Esophagus squamous epithelium (tissue), 5 donors: ENCODE measurements at regions not wholly inside any gene's neighbourhood (a gene's known extent, or its start where the extent isn't known, plus 50 kb on each side); places are given as distances from the start of the nearest gene placed in this dataset.

ENCODE experiments used
- DNase-seq: peaks from one replicate; lab custom pipeline; 2025; lab: John Stamatoyannopoulos, UW
- H3K27ac ChIP-seq, 4 donors: fragments of 200-600 bp; sonication (generic); one replicate each; pipeline ENCODE4 v1.5.1; 2016 to 2019; ENCODE audit warnings: mild to moderate bottlenecking in 1 of 4
- H3K27me3 ChIP-seq, 4 donors: fragments of 200-600 bp; sonication (generic); 1 replicate in 3 of 4; 2 replicates in 1 of 4; pipeline versions ENCODE4 v1.5.1 to v1.6.0; 2017 to 2021; ENCODE audit warnings: antibody characterized with exemption in 1 of 4
- H3K36me3 ChIP-seq, 3 donors: fragments of 200-600 bp; sonication (generic); one replicate each; pipeline ENCODE4 v1.5.1; 2016 to 2019
- H3K4me1 ChIP-seq, 3 donors: fragments of 200-600 bp; sonication (generic); one replicate each; pipeline ENCODE4 v1.5.1; 2017 to 2019
- H3K4me3 ChIP-seq, 4 donors: fragments of 200-600 bp; sonication (generic); 1 replicate in 3 of 4; 2 replicates in 1 of 4; pipeline ENCODE4 v1.5.1; 2016 to 2019; ENCODE audit warnings: mild to moderate bottlenecking in 2 of 4, moderate library complexity in 1 of 4
- H3K9me3 ChIP-seq, 3 donors: fragments of 200-600 bp; sonication (generic); one replicate each; pipeline ENCODE4 v1.5.1; 2016 to 2019
- CTCF ChIP-seq, 6 experiments: fragments of 450-650 bp in 4 of 6; fragments of 200-600 bp in 2 of 6; sonication (generic) in 2 of 6; IDR thresholded peaks; one replicate each; pipeline ENCODE4 v1.5.1; 2016 to 2019; ENCODE audit warnings: antibody characterized with exemption in 6 of 6, mild to moderate bottlenecking in 4 of 6, moderate library complexity in 4 of 6
- POLR2A ChIP-seq, 4 donors: fragments of 450-650 bp; IDR thresholded peaks; one replicate each; pipeline ENCODE4 v1.6.1; 2017; ENCODE audit warnings: antibody characterized with exemption in 4 of 4, mild to moderate bottlenecking in 4 of 4, moderate library complexity in 3 of 4
- WGBS, 2 donors: methylation state at CpG; one replicate each; pipeline ENCODE4 v1.1.5; 2018; 5-methylcytosine and 5-hydroxymethylcytosine counted together
- intact Hi-C: fragments of 100-400 bp; cut with DNase I; formaldehyde crosslinking; loops from one replicate; pipeline ENCODE4 v1.15.0; 2022
- donor health status: DM: yes; HTN: yes; CAD: no.

GRCh38 chr6:165220045-165220444 lies 89.4 kb downstream of the C6orf118 start:
- 15 to 19% methylated on average over 5 of the region's 5 CpGs for WGBS, 2 donors
- no peak for DNase-seq
- TF ChIP-seq POLR2A (IDR thresholded peaks at IDR 0.05) (no peak), CTCF (IDR thresholded peaks at IDR 0.05) (no peak)
- intact Hi-C loops: no loop called here
- Histone ChIP-seq H3K9me3 (no peaks in the 10 kb centered on the region), H3K27me3 (no peaks in the 10 kb centered on the region), H3K27ac (no peak overlapping the region), H3K4me3 (no peak overlapping the region), H3K36me3 (no peaks in the 10 kb centered on the region), H3K4me1 (no peaks in the 10 kb centered on the region)

- H3K9me3 ChIP-seq: no peaks in the 10 kb centered on the region
- H3K4me3 ChIP-seq: no peak overlapping the region
- DNase-seq: no peak
- WGBS, 2 donors: 41 to 49% methylated on average over 4 of the region's 4 CpGs
- intact Hi-C loops: no loop called here
- H3K27ac ChIP-seq: no peak overlapping the region
- H3K36me3 ChIP-seq: no peaks in the 10 kb centered on the region
- TF ChIP-seq CTCF (IDR thresholded peaks at IDR 0.05): no peak
- TF ChIP-seq POLR2A (IDR thresholded peaks at IDR 0.05): no peak
- no peaks in the 10 kb centered on the region for H3K4me1 ChIP-seq
- no peaks in the 10 kb centered on the region for H3K27me3 ChIP-seq
Observed at GRCh38 chr6:165219629-165220028, 89.8 kb downstream of the C6orf118 start.

- H3K36me3 ChIP-seq: no peaks in the 10 kb centered on the region
- no peaks in the 10 kb centered on the region for H3K4me1 ChIP-seq
- 42 to 54% methylated on average over 3 of the region's 3 CpGs for WGBS, 2 donors
- TF ChIP-seq CTCF (IDR thresholded peaks at IDR 0.05) (no peak), POLR2A (IDR thresholded peaks at IDR 0.05) (no peak)
- DNase-seq: no peak
- H3K27ac ChIP-seq: no peak overlapping the region
- no peaks in the 10 kb centered on the region for H3K27me3 ChIP-seq
- no peaks in the 10 kb centered on the region for H3K9me3 ChIP-seq
- H3K4me3 ChIP-seq: no peak overlapping the region
- intact Hi-C loops: no loop called here
Observed at GRCh38 chr6:165218829-165219228, 90.6 kb downstream of the C6orf118 start.

- no peaks in the 10 kb centered on the region for H3K4me1 ChIP-seq
- TF ChIP-seq CTCF (IDR thresholded peaks at IDR 0.05) (no peak), POLR2A (IDR thresholded peaks at IDR 0.05) (no peak)
- H3K9me3 ChIP-seq: no peaks in the 10 kb centered on the region
- H3K27ac ChIP-seq: no peak overlapping the region
- no peaks in the 10 kb centered on the region for H3K27me3 ChIP-seq
- DNase-seq: no peak
- H3K36me3 ChIP-seq: no peaks in the 10 kb centered on the region
- 68 to 74% methylated on average over 2 of the region's 2 CpGs for WGBS, 2 donors
- intact Hi-C loops: no loop called here
- H3K4me3 ChIP-seq: no peak overlapping the region
Observed at GRCh38 chr6:165206798-165207197, 102.6 kb downstream of the C6orf118 start.

GRCh38 chr6:165205632-165206031 lies 103.8 kb downstream of the C6orf118 start:
- no peaks in the 10 kb centered on the region for H3K4me1 ChIP-seq
- no peaks in the 10 kb centered on the region for H3K9me3 ChIP-seq
- H3K36me3 ChIP-seq: no peaks in the 10 kb centered on the region
- H3K27ac ChIP-seq: no peak overlapping the region
- no peaks in the 10 kb centered on the region for H3K27me3 ChIP-seq
- no peak for DNase-seq
- no peak overlapping the region for H3K4me3 ChIP-seq
- TF ChIP-seq CTCF (IDR thresholded peaks at IDR 0.05) (no peak), POLR2A (IDR thresholded peaks at IDR 0.05) (no peak)
- 49 to 100% methylated on average over 1 to 2 of the region's 2 CpGs for WGBS, 2 donors
- intact Hi-C loops: no loop called here
